Esophagus (tissue), 2 donors: ENCODE measurements at regions not wholly inside any gene's neighbourhood (a gene's known extent, or its start where the extent isn't known, plus 50 kb on each side); places are given as distances from the start of the nearest gene placed in this dataset.

ENCODE experiments used
- H3K27ac ChIP-seq, 2 donors: one replicate each; pipeline ENCODE4 v1.5.1; 2013; ENCODE audit warnings: low read depth in 2 of 2, mild to moderate bottlenecking in 2 of 2, inconsistent platforms in 1 of 2, low read length in 1 of 2, moderate library complexity in 1 of 2
- H3K27me3 ChIP-seq, 2 donors: one replicate each; pipeline ENCODE4 v1.6.1; 2013; ENCODE audit warnings: low read length in 2 of 2, control low read depth in 1 of 2, mild to moderate bottlenecking in 1 of 2; ENCODE audit not compliant: insufficient read depth in 2 of 2, control insufficient read depth in 1 of 2
- H3K36me3 ChIP-seq, 2 donors: one replicate each; pipeline ENCODE4 v1.6.1; 2013; ENCODE audit warnings: low read length in 1 of 2; ENCODE audit not compliant: control insufficient read depth in 2 of 2, insufficient read depth in 2 of 2
- H3K4me1 ChIP-seq, 2 donors: one replicate each; pipeline ENCODE4 v1.6.1; 2013; ENCODE audit warnings: low read length in 1 of 2; ENCODE audit not compliant: control insufficient read depth in 2 of 2, insufficient read depth in 2 of 2
- H3K4me3 ChIP-seq, 2 donors: one replicate each; pipeline ENCODE4 v1.5.1; 2013; ENCODE audit warnings: low read length in 2 of 2, mild to moderate bottlenecking in 2 of 2, low read depth in 1 of 2, moderate library complexity in 1 of 2
- H3K9me3 ChIP-seq, 2 donors: one replicate each; pipeline ENCODE4 v1.6.1; 2013; ENCODE audit warnings: mild to moderate bottlenecking in 2 of 2, low read depth in 1 of 2, low read length in 1 of 2, moderate library complexity in 1 of 2; ENCODE audit not compliant: control insufficient read depth in 2 of 2, insufficient read depth in 1 of 2
- whole genome bisulfite sequencing, 2 donors: extraction: QIAGEN DNeasy Blood & Tissue Kit; methylation state at CpG; one replicate each; pipeline ENCODE4 v1.1.7; 2013; 5-methylcytosine and 5-hydroxymethylcytosine counted together
- donor health status: healthy with polysubstance abuse.
- donor health status: Bipolar disorder and iron deficiency.

DNA sequence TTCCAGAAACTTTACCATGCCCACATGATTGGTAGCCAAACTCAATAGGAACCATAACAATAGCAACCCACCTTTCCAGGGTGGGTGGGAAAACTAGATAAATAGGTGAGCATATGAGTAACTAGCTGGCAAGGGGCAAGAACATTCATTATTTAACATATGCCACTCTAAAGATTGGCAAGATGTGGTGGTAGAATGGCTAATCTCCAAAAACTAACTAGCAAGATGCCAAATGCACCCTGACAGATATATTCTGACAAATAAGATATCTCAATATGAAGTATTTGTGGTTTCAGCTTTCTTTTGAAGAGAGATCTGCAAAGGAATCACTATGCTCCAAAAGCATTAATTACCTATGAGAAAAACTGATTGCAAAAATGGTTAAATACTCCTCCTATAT is 895.6 kb downstream of the TLE1 start:
- H3K9me3 ChIP-seq: no peaks in the 10 kb centered on the region
- H3K4me1 ChIP-seq: no peaks in the 10 kb centered on the region
- no peak overlapping the region for H3K27ac ChIP-seq
- H3K4me3 ChIP-seq: no peak overlapping the region
- H3K27me3 ChIP-seq: no peaks in the 10 kb centered on the region
- no peaks in the 10 kb centered on the region for H3K36me3 ChIP-seq

DNA sequence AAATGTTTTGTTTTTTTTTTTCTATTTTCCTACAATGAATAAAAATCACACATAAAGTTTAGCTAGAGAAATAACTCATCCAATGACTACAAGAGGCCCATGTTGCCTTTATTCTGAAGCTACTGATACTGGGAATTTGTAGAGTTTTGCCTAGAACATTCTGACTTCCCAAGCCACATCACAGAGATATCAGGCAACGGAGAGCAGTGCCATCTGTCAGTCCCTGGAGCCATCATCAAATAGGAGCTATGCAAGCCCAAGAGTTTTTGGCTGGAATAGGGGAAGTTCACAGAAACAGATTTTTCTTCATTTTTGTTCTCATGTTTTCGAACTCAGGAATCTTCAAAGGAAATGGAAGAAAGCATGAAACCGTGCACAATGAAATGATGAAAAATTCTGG is 896.6 kb downstream of the TLE1 start:
- Histone ChIP-seq H3K27ac (no peak overlapping the region), H3K27me3 (no peaks in the 10 kb centered on the region), H3K36me3 (no peaks in the 10 kb centered on the region), H3K9me3 (no peaks in the 10 kb centered on the region), H3K4me1 (no peaks in the 10 kb centered on the region), H3K4me3 (no peak overlapping the region)
- 78 to 82% methylated on average over 3 of the region's 3 CpGs for WGBS, 2 donors

DNA sequence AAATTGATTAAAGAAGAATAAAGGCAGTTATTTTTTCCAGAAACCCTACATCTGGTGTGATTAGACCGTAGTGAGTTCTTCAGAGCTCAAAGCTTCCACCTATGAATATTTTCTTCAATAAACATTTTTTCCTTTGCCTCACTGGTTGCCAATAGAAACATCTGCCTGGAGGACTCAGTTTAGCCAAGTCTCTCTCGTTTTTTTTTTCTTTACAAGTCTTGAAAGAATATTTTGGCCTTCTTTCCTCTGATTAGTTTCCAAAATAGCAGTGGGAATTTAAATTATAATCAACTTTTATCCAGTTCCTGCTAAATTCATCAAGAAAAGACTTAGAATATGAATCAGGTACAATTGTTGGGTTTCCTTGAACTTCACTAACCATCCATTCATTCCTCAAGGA is 897.5 kb downstream of the TLE1 start:
- Histone ChIP-seq H3K36me3 (no peaks in the 10 kb centered on the region), H3K9me3 (no peaks in the 10 kb centered on the region), H3K27ac (no peak overlapping the region), H3K4me3 (no peak overlapping the region), H3K4me1 (no peaks in the 10 kb centered on the region), H3K27me3 (no peaks in the 10 kb centered on the region)
- WGBS, 2 donors: 35 to 43% methylated on average over 2 of the region's 2 CpGs

DNA sequence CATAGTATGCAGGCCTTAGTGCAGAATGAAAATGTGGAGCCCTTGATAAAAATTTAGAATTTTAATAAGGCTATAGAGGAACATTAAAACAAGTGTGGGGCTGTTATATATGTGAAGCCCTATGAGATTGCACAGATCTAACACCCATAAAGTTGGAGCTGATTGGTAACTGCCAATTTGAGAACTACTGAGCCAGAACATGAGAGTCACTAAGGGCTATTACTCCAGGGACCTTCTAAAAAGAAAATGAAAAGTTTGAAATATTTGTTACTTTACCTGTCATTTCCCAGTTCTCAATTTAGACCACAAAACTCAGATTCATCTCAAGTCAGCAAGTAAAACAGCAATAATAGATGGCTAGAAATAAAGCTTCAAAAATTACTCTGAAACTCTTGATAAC is 898.6 kb downstream of the TLE1 start:
- Histone ChIP-seq H3K36me3 (no peaks in the 10 kb centered on the region), H3K4me3 (no peak overlapping the region), H3K27me3 (no peaks in the 10 kb centered on the region), H3K4me1 (no peaks in the 10 kb centered on the region), H3K9me3 (no peaks in the 10 kb centered on the region), H3K27ac (no peak overlapping the region)

DNA sequence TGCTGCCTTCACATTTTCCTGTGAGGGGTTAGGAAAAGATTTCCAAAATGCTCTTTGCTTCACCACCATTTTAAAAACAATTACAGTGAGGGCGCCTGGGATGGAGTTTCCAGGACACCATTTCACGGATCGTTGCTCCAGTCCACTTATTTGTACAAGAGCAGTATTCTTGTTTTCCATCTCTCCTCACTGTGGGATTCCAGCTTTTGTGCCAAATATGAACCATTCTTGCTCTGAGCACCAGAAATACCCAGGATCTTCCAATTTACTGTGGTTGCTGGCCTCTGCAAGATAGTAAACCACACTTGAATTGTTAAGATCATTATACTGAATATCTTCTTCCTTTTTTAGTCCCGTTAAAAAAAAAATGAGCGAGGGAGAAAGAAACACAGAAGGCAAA is 899.5 kb downstream of the TLE1 start:
- Histone ChIP-seq H3K36me3 (no peaks in the 10 kb centered on the region), H3K27ac (no peak overlapping the region), H3K4me3 (no peak overlapping the region), H3K27me3 (no peaks in the 10 kb centered on the region), H3K9me3 (no peaks in the 10 kb centered on the region), H3K4me1 (no peaks in the 10 kb centered on the region)
- WGBS, 2 donors: 89 to 93% methylated on average over 5 of the region's 5 CpGs

DNA sequence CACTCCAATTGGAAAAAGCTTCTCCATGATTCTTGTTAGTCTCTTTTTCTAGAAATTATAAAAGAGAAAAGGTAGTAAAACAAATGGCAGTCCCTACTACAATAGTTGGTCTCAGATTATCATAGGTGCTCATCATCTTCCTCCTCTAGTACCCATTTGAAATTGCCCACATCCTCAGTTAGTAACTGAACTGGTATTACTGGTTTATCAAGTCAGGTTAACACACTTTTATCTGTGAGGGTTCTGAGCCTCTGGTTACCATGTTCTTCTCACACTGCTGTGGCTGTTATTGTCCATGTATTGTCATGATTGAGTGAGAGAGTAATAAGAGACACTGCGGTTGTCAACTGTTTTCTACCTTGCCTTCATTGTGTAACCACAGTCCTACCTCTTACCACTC is 901.7 kb downstream of the TLE1 start:
- Histone ChIP-seq H3K4me3 (no peak overlapping the region), H3K9me3 (no peaks in the 10 kb centered on the region), H3K36me3 (no peaks in the 10 kb centered on the region), H3K27me3 (no peaks in the 10 kb centered on the region), H3K4me1 (no peaks in the 10 kb centered on the region), H3K27ac (no peak overlapping the region)
- 90 to 92% methylated on average over 1 of the region's 1 CpG for WGBS, 2 donors

DNA sequence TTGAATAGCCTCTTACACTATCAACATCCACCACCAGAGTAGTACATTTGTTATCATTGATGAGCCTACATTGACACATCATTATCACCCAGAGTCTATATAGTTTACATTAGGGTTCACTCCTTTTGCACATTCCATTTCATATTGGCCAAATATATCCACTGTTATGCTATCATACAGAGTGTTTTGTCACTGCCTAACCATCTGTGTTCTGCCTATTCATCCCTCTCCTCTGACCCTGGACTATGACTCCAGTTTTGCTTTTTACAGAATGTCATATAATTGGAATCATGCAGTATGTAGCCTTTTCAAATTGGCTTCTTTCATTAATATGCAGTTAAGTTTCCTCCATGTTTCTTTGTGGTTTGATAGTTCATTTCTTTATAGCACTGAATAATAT is 904.7 kb downstream of the TLE1 start:
- no peak overlapping the region for H3K4me3 ChIP-seq
- no peak overlapping the region for H3K27ac ChIP-seq
- H3K9me3 ChIP-seq: no peaks in the 10 kb centered on the region
- H3K4me1 ChIP-seq: no peaks in the 10 kb centered on the region
- H3K27me3 ChIP-seq: no peaks in the 10 kb centered on the region
- no peaks in the 10 kb centered on the region for H3K36me3 ChIP-seq

DNA sequence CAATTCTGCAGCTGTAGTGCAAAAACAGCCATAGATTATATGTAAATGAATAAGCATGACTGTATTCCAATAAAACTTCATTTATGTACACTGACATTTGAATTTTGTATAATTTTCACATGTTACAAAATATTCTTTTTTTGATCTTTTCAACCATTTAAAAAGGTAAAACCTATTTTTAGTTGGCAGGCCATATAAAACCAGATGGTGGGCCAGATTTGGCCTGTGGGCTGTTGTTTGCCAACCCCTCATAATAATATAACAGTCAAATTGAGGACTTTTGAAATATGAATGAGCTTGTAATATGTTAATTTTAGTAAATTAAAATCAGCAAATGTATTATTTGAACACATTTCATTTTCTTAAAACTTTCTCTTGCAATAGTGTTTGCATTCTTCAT is 913.4 kb downstream of the TLE1 start:
- no peaks in the 10 kb centered on the region for H3K9me3 ChIP-seq
- H3K4me3 ChIP-seq: no peak overlapping the region
- no peak overlapping the region for H3K27ac ChIP-seq
- no peaks in the 10 kb centered on the region for H3K27me3 ChIP-seq
- no peaks in the 10 kb centered on the region for H3K36me3 ChIP-seq
- H3K4me1 ChIP-seq: no peaks in the 10 kb centered on the region

DNA sequence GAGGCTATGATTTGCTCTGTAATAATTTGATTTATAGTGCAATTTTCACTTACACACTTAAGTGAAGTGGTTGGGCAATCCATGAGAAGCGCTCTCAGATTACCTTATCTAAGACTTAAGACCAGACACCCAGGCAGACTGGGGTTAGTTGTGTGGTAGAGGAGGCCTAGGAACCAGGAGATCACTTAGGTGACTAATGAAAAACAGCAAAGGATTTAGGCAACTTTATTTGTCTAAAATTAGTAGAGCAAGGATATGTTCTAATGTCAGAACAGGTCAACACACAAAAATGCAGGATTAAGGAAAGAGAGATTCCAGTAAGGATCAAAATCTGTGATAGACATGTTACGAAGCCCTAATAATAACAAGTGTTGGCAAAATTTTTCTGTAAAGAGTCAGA is 913.8 kb downstream of the TLE1 start:
- Histone ChIP-seq H3K27me3 (no peaks in the 10 kb centered on the region), H3K36me3 (no peaks in the 10 kb centered on the region), H3K4me3 (no peak overlapping the region), H3K4me1 (no peaks in the 10 kb centered on the region), H3K27ac (no peak overlapping the region), H3K9me3 (no peaks in the 10 kb centered on the region)
- 88% methylated on average over 2 of the region's 2 CpGs for WGBS, 2 donors

DNA sequence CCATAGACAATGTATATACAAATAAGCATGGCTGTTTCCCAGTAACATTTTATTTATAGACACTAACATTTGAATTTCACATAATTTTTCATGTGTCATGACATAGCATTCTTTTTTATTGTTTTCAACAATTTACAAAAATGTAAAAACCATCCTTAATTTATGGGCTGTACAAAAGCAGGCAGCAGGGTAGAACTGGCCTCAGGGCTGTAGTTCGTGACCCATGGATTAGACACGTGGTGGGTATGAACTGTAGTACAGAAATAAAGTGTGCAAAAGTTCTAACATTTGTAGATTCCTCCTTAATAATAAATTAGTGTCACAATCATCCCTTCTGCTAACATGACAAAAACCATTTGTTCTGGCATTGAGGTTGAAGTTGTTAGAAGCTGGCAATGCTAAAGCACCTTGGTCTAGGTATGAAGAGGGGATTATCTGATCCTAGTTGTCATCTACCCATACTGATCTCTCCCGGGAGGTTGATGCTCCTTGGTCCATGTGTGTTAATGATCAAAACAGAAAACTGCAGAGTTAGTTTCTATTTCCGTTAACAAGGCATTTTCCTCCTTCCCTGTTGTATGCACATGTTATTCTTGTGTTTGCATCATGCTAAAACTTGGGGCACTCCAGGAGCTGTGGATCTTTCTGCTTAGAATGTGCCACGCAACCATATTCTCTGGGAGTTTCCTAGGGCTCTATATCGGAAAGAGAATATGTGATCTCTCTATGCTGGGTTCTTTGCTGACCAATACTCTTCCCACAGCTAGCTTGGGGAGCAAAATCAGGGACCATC is 917.6 kb downstream of the TLE1 start:
- Histone ChIP-seq H3K36me3 (no peaks in the 10 kb centered on the region), H3K4me3 (no peak overlapping the region), H3K4me1 (no peaks in the 10 kb centered on the region), H3K9me3 (no peaks in the 10 kb centered on the region), H3K27ac (no peak overlapping the region), H3K27me3 (no peaks in the 10 kb centered on the region)
- 80 to 82% methylated on average over 6 of the region's 6 CpGs for WGBS, 2 donors
